ENCODE measurements at regions not wholly inside any gene's neighbourhood (a gene's known extent, or its start where the extent isn't known, plus 50 kb on each side); places are given as distances from the start of the nearest gene placed in this dataset.

DNA sequence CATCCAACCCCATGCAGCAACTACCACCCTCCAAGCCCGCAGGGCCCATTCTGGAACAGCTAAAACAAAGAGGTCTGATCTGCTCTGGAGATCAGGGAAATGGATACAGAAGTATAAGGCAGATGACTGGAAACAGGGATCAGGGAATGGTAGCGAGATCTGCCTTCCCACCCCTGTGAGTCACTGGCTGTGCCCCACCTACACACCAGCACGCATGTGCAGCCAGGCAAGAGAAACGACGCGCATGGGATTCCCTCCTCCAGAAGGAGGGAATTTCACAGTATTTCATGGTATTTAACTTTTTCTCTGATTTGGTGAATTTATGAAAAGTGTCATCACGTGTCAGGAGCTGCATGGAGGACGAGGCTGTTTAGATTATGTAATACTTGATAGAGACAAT, 116.7 kb downstream of the ARRDC4 start:
- no peak overlapping the region for H3K4me3 ChIP-seq (replicated peaks in 1 of 4; ENCODE audit: control extremely low read depth in 1 of 4, insufficient read depth in 1 of 4, low read depth in 3 of 4, low read length in 4 of 4)
- H3K79me2 ChIP-seq (ENCODE audit: control insufficient read depth, insufficient read depth, low read length) = no peaks in the 10 kb centered on the region
- no peaks in the 10 kb centered on the region for H3K4me1 ChIP-seq (ENCODE audit: control insufficient read depth, extremely low read depth, insufficient read depth, low read length)
- H3K27ac ChIP-seq (ENCODE audit: insufficient read depth, low read length) = no peak overlapping the region
- H3K4me2 ChIP-seq (ENCODE audit: extremely low read depth, insufficient read depth, low read length) = no peak overlapping the region
- H3K9ac ChIP-seq (ENCODE audit: insufficient read depth, low read length) = no peak overlapping the region
- TF ChIP-seq, protein P1, sequence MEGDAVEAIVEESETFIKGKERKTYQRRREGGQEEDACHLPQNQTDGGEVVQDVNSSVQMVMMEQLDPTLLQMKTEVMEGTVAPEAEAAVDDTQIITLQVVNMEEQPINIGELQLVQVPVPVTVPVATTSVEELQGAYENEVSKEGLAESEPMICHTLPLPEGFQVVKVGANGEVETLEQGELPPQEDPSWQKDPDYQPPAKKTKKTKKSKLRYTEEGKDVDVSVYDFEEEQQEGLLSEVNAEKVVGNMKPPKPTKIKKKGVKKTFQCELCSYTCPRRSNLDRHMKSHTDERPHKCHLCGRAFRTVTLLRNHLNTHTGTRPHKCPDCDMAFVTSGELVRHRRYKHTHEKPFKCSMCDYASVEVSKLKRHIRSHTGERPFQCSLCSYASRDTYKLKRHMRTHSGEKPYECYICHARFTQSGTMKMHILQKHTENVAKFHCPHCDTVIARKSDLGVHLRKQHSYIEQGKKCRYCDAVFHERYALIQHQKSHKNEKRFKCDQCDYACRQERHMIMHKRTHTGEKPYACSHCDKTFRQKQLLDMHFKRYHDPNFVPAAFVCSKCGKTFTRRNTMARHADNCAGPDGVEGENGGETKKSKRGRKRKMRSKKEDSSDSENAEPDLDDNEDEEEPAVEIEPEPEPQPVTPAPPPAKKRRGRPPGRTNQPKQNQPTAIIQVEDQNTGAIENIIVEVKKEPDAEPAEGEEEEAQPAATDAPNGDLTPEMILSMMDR (conservative IDR thresholded peaks at IDR 0.05 in 1 of 2, IDR thresholded peaks at IDR 0.05 in 1 of 2; ENCODE audit: low read depth in 1 of 2, low read length in 2 of 2) = no peak
- no peak for TF ChIP-seq EZH2 (IDR thresholded peaks at IDR 0.05; ENCODE audit: low read length, missing control alignments)
- DNase-seq (ENCODE audit: low read depth in 2 of 2) = no peak
- H2AFZ ChIP-seq (ENCODE audit: low read length) = no peak overlapping the region
- no peaks in the 10 kb centered on the region for H4K20me1 ChIP-seq (ENCODE audit: control insufficient read depth, extremely low read depth, insufficient read depth, low read length)
- H3K36me3 ChIP-seq (ENCODE audit: control insufficient read depth, insufficient read depth, low read length) = no peaks in the 10 kb centered on the region
- no peaks in the 10 kb centered on the region for H3K27me3 ChIP-seq (ENCODE audit: control insufficient read depth, insufficient read depth, low read length)
- no peaks in the 10 kb centered on the region for H3K9me3 ChIP-seq (ENCODE audit: control insufficient read depth, insufficient read depth, low read depth, low read length)

DNA sequence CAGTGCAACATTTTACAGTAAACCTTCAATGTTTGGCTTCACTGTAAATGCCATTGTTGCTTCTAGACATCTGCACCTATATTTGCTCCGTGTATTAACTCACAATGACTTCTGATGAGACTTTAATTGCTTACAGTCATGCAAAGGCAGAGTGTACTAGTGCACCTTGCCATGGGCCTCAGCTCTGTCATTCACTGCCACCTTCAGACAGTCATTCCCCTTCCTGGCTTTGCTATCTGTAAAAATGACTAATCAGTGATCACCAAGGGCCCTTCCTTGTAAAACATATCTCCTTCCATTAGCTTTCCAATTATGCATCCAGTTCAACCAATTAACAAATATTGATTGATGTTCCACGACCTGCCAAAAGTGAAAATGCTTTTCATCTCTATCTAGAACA, 120.3 kb downstream of the ARRDC4 start:
- no peaks in the 10 kb centered on the region for H3K4me1 ChIP-seq (ENCODE audit: control insufficient read depth, extremely low read depth, insufficient read depth, low read length)
- H3K4me3 ChIP-seq (replicated peaks in 1 of 4; ENCODE audit: control extremely low read depth in 1 of 4, insufficient read depth in 1 of 4, low read depth in 3 of 4, low read length in 4 of 4) = no peak overlapping the region
- H3K4me2 ChIP-seq (ENCODE audit: extremely low read depth, insufficient read depth, low read length) = no peak overlapping the region
- H3K36me3 ChIP-seq (ENCODE audit: control insufficient read depth, insufficient read depth, low read length) = no peaks in the 10 kb centered on the region
- no peak overlapping the region for H3K27ac ChIP-seq (ENCODE audit: insufficient read depth, low read length)
- no peaks in the 10 kb centered on the region for H3K27me3 ChIP-seq (ENCODE audit: control insufficient read depth, insufficient read depth, low read length)
- H3K9me3 ChIP-seq (ENCODE audit: control insufficient read depth, insufficient read depth, low read depth, low read length) = no peaks in the 10 kb centered on the region
- no peak for TF ChIP-seq EZH2 (IDR thresholded peaks at IDR 0.05; ENCODE audit: low read length, missing control alignments)
- TF ChIP-seq, protein P1 (conservative IDR thresholded peaks at IDR 0.05 in 1 of 2, IDR thresholded peaks at IDR 0.05 in 1 of 2; ENCODE audit: low read depth in 1 of 2, low read length in 2 of 2) = no peak
- H2AFZ ChIP-seq (ENCODE audit: low read length) = no peak overlapping the region
- no peaks in the 10 kb centered on the region for H4K20me1 ChIP-seq (ENCODE audit: control insufficient read depth, extremely low read depth, insufficient read depth, low read length)
- no peak for DNase-seq (ENCODE audit: low read depth in 2 of 2)
- no peak overlapping the region for H3K9ac ChIP-seq (ENCODE audit: insufficient read depth, low read length)
- H3K79me2 ChIP-seq (ENCODE audit: control insufficient read depth, insufficient read depth, low read length) = no peaks in the 10 kb centered on the region

DNA sequence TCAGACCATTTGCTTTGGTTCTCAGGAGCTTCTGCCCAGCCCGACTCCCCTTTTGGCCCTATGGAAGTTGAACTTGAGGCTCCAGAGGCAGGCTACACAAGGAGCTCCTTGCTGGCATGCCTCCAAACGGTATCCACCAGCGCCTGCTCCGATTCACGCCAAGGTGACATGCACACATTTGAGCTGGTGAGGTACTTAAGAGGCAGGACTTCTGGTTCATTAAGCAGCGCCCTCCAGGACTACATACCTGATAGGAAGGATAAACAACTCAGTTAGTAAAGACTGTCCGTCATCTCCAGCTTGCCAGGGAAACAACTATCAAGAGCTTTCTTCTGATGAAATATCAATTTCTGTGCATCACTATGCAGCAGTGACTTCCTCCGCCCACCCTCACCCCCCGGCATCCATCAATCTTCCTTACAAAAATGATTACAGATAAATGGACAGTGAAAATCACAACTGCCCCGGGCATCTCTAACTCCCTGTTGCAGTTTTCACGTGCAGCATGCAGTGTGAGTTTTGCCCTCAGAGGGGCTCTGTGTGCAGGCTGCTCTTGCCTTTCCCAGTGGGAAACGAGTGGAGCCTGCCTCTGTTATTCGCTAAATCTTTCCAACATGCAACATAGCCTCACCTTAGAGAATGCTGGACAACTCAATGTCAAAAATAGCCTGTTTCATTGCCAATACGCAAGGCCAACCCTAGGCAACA, 122.9 kb downstream of the ARRDC4 start:
- TF ChIP-seq, protein P1 (conservative IDR thresholded peaks at IDR 0.05 in 1 of 2, IDR thresholded peaks at IDR 0.05 in 1 of 2; ENCODE audit: low read depth in 1 of 2, low read length in 2 of 2) = no peak
- TF ChIP-seq EZH2 (IDR thresholded peaks at IDR 0.05; ENCODE audit: low read length, missing control alignments) = no peak
- no peak overlapping the region for H3K27ac ChIP-seq (ENCODE audit: insufficient read depth, low read length)
- H3K79me2 ChIP-seq (ENCODE audit: control insufficient read depth, insufficient read depth, low read length) = no peaks in the 10 kb centered on the region
- H3K4me3 ChIP-seq (replicated peaks in 1 of 4; ENCODE audit: control extremely low read depth in 1 of 4, insufficient read depth in 1 of 4, low read depth in 3 of 4, low read length in 4 of 4) = no peak overlapping the region
- DNase-seq (ENCODE audit: low read depth in 2 of 2) = no peak
- H3K9ac ChIP-seq (ENCODE audit: insufficient read depth, low read length) = no peak overlapping the region
- H3K27me3 ChIP-seq (ENCODE audit: control insufficient read depth, insufficient read depth, low read length) = no peaks in the 10 kb centered on the region
- H3K9me3 ChIP-seq (ENCODE audit: control insufficient read depth, insufficient read depth, low read depth, low read length) = no peaks in the 10 kb centered on the region
- H3K36me3 ChIP-seq (ENCODE audit: control insufficient read depth, insufficient read depth, low read length) = no peaks in the 10 kb centered on the region
- no peak overlapping the region for H3K4me2 ChIP-seq (ENCODE audit: extremely low read depth, insufficient read depth, low read length)
- H4K20me1 ChIP-seq (ENCODE audit: control insufficient read depth, extremely low read depth, insufficient read depth, low read length) = no peaks in the 10 kb centered on the region
- H3K4me1 ChIP-seq (ENCODE audit: control insufficient read depth, extremely low read depth, insufficient read depth, low read length) = no peaks in the 10 kb centered on the region
- no peak overlapping the region for H2AFZ ChIP-seq (ENCODE audit: low read length)
